CD1c-positive myeloid dendritic cell (primary cell): ENCODE measurements at regions not wholly inside any gene's neighbourhood (a gene's known extent, or its start where the extent isn't known, plus 50 kb on each side); places are given as distances from the start of the nearest gene placed in this dataset.
"Not testable (repeated sequence)": the region's sequence is repeated elsewhere in the genome, so short reads cannot be mapped to it uniquely, and the experiment has no call there.

Experiments
- DNase-seq: peaks from one replicate; pipeline ENCODE4 v3.0.0-alpha.2; 2016; ENCODE audit errors: extremely low spot score

DNA sequence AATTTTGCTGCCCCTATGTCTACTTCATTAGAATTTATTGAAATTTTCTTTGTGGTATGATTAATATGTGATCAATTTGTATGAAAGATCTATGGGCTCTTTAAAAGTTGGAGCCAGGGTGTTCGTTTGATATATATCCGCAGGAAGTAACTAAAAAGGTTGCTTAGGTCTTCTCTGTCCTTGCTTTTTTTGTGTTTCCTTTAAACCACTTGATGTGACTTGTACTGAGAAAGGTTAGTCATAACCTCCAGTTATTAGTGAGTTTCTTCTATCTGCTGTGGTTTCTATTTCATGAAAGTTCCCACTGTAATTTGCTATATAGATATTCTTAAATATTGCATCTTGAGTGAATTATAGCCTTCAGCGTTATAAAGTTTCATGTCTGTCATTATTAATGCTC is 585.3 kb upstream of the ARID1B start:
- no peak for DNase-seq

GRCh38 chr6:156191390-156191789 is 585.8 kb upstream of the ARID1B start:
- DNase-seq: not testable (repeated sequence)

- no peak for DNase-seq
Observed at GRCh38 chr6:156190270-156190669, 586.9 kb upstream of the ARID1B start.

DNA sequence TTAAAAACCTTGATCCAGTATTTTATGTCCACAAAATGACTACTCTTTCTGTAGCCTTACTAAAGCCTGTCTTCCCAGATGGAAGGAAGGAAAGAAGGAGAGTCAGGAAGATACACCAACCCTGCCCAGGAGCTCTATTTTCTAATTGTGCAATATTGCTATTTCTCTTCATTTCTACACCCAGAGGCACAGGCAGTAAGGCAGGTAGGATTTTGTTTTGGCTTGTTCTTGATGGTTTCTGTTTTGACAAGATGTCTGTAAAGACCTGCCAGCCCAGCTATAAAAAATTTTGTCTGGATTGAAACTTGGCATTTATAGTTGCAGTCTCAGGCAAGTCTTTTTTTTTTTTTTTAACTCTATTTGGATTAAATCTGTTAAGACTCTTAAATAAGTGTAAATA is 587.5 kb upstream of the ARID1B start:
- no peak for DNase-seq

DNA sequence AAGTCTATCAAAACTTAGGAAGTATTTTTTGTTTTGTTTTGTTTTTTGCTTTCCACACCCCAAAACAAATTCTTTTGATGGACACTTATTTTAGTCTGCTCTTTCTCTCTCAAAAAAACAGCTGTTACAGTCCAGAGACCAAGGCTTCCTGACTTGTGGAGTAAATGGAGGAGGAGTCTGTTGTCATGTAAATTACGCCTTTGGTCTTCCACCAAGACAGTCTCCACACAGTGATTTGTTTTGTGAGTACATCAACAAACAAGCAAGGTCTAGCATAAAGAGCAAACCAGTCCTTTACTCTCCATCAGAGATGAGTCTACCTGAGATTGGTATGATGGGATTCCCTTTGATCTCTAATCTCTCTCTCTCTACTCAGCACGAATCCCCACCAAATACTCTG is 588.0 kb upstream of the ARID1B start:
- DNase-seq: no peak

DNA sequence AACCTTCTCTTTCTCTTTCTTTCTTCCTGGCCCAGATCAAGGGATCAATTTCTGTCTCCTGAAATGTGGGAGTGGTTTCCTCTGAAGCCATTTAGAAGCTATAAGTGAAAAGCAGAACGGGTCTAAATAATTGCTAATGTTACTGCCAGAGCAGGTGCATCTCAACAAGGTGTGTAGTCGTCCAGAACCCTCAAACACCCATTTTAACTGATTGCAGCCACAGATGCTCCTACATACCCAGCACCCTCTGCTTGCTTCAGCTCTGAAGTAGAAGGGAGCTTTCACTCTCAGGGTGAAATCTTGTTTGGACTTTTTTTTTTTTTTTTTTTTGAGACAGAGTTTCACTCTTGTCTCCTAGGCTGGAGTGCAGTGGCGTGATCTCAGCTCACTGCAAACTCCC is 592.1 kb upstream of the ARID1B start:
- no peak for DNase-seq

DNA sequence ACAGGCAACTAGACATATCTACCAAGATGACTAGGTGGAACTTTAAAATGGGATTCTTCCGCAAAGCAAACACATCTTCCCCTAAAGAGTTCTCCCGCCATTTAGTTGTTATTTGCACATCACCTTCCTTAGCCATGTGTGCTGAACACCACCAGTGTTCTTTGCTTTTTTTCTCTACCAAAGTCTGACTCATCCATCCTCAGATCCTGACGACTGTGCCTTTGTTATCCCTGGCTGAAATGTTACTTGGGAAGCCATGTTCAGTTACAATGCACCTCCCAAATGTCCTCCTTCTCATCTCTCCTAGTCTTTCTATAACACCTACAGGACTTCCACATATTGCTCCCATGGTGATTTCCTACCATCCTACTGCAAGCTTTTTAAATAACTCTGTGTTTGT is 593.5 kb upstream of the ARID1B start:
- DNase-seq: no peak

GRCh38 chr6:156182356-156182755 is 594.8 kb upstream of the ARID1B start:
- DNase-seq: no peak

DNA sequence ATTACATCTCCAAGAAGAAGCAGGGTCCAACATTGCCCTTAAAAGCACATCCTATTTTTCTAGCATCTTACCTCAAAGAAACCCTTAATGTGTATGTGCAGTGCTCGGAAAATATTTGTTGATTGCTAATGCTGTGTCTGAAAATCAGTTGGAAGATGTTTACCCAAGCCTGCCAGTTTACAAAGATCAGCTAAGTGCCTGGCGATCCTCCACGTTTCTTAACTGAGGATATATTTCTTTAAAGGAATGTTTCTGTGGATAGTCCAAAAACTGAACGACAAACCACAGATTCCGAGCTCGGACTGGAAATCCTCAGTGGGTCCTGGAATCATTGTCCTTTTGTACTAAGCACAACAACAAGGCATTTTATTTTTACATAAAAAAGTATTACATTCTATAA is 595.7 kb upstream of the ARID1B start:
- DNase-seq: no peak

GRCh38 chr6:156175971-156176421 is 601.2 kb upstream of the ARID1B start:
- no peak for DNase-seq

- no peak for DNase-seq
Observed at GRCh38 chr6:156175433-156175832, 601.7 kb upstream of the ARID1B start.

GRCh38 chr6:156174031-156174890 is 602.9 kb upstream of the ARID1B start:
- no peak for DNase-seq

DNA sequence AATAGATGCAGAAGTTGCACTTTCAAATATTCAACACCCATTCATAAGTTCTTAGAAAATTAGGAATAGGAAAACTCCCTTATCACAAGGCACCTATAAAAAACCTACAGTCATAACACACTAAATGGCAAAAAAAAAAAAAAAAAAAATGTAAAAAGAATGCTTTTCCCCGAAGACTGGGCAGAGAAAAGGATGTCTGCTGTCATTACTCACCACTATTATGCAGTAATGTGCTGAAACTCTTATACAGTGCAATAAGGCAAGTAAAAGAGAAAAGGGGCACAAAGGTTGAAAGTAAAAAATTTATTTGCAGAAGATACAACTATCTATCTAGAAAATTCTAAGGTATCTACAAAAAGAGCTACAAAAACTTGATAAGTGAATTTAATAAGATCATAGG is 607.8 kb upstream of the ARID1B start:
- DNase-seq: no peak

- DNase-seq: no peak
Observed at GRCh38 chr6:156167625-156168071, 609.5 kb upstream of the ARID1B start.

DNA sequence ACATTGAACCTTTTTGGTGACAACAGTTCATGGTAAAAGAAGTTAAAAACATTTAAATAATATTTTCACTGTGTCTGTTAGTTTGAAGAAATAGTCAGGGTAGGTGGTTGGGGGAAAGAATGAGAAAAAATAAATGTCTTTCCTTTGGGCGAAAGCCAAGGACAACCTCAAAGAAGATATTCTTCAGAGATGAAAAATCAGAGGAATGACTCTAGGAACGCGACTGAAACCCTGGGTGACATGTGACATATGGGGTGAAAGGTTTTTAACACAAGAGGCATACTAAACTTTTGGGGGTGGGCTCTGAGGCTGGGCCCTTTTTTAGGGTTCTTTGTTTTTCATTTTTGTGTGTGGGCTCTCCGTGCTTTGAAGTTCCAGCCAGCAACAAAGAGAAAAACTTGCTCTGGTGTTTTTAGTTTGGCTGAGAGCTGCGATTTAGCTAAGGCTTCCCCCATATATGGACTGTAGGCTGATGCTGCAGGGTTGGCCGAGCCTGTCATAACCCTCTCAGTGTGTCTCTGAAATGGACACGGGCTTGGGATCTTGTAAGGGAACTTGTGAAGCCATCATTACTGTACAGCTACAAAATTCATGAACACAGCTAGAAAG is 610.1 kb upstream of the ARID1B start:
- DNase-seq: no peak

DNA sequence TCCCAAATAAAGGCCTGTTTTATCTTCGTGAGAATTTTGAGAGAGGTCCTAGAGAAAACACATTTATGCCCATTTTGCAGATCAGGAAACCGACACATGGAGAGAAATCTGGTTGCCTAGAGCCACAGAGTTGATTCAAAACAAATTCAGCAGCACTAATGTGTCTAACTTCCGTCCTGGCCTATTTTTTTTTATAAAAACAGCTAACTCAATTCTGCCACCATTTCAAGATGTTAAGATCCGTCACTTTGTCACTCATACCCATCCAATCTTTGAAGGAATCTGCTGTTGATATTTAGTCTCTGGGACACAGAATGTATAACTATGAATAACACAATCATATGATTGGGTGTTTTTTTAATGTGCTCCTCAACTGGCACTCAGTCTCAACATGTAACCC is 611.1 kb upstream of the ARID1B start:
- no peak for DNase-seq

GRCh38 chr6:156164701-156165452 is 612.3 kb upstream of the ARID1B start:
- DNase-seq: no peak

DNA sequence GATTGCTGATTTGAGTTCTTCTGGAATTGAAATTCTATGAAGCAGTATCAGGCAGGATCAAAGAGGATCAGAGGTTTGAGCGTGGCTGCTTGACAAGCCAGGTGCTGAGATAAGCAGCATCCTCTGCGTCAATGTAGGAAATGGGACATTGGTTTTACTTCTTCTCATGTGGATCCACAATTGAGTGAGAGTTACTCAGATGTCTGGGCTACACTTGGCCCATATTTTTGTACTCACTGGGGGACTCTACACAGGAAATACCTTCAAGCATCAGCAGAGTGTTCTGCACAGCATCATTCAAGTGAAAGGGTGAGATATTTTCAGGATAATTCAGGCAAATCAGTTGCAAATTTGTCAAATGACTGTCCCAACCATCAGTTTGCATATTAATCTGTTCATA is 613.9 kb upstream of the ARID1B start:
- DNase-seq: no peak

- no peak for DNase-seq
Observed at GRCh38 chr6:156161471-156161870, 615.7 kb upstream of the ARID1B start.

DNA sequence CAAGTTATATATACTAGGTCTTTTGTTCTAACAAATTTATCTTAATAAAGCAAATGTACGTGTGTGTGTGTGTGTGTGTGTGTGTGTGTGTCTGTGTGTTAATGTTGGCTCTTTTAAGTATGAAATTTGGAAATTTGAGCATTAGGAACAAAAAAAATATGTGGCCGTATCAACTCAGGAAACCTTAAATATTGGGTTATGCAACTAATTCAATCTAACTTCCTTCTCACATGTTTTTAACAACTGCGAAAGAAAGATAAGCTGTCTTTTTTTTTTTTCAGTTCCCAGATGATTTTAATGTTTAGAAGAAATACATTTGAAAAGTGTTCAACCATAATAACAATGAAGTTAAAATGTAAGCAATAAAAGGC is 616.4 kb upstream of the ARID1B start:
- no peak for DNase-seq

DNA sequence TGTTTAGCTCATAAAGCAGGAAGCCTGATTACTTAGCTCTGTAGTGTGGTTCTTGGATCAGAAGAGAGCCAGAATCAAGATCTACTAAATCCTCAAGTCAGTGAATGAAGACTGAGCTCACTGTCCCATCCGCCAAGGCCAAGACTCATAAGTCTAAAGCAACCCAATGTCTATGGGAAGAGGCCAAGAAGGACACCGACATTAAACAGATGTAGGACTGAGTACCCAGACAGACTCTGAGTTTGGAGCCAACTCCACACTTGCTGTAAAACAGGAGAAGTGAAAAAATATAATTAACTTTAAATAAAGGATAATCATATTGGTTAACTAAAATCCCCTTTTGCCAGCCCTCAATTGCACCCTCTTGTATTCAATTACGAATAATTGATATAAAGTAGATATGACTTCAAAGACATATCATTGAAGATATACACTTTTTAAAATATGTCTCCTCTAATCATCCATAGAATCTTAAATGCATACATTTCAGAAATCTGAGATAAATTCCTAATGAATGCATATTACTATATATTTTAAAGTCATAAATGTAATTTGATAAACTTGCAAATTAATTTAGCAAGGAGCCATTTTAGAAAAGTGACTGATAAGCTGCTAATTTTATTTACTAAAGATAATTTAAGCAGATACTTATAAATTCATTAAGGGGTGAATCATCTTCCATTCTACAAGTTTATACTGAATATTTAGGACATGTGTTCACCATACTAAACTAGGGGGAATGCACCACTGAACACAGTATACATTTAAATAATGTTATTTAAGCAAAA is 617.0 kb upstream of the ARID1B start:
- no peak for DNase-seq

DNA sequence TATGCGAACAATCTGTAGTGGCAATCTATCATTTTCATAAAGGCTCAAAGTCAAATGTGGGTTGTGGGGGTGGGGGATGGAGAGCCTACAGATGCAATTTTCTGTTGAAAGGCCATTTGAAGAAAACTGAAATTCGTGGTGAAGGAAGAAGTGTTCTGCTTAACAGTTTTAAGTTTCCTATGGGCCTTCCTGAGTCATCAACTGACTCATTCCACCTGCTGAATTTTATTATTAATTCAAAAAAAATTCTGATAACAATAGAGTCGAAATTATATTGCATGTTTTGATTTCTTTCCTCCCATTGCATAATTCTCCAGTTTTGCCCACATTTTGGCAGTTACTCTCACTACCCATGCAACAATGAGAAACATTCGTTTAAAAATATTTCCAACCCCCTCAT is 622.3 kb upstream of the ARID1B start:
- DNase-seq: no peak
